ENCODE measurements at regions not wholly inside any gene's neighbourhood (a gene's known extent, or its start where the extent isn't known, plus 50 kb on each side); places are given as distances from the start of the nearest gene placed in this dataset.

- no peak for DNase-seq
Observed at GRCh38 chr10:76666891-76667290, 970.7 kb downstream of the KCNMA1 start.

DNA sequence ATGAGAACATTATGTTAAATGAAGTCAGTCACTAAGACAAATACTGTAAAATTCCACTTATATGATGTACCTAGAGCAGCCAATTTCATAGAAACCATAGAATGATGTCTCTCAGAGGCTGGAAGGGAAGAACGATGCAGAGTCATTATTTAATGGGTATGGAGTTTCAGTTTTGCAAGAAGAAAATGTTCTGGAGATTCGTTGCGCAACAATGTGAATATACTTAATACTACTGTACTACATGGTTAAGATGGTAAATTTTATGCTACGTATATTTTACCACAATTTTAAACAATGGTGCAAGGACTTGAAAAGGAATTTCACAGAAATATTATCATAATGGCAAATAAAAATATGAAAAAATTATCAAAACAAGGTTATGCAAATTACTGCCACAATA lies 972.6 kb downstream of the KCNMA1 start:
- no peak for DNase-seq

DNA sequence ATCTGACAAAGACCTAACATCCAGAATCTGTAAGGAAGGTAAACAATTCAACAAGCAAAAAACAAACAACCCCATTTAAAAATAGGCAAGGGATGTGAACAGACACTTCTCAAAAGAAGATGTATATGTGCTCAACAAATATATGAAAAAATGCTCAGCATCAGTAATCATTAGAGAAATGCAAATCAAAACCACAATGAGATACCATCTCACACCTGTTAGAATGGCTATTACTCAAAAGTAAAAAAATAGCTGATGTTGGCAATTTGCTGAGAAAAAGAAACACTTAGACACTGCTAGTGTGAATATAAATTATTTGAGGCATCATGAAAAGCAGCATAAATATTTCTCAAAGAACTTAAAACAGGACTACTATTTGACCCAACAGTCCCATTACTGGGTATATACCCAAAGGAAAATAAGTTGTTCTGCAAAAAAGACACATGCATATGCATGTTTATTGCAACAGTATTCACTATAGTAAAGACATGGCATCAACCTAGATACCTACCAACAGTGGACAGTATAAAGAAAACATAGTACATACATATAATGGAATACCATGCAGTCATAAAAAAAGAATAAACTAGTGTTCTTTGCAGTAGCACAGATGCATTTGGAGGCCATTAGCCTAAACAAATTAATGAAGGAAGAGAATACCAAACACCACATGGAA lies 980.1 kb downstream of the KCNMA1 start:
- DNase-seq: no peak

DNA sequence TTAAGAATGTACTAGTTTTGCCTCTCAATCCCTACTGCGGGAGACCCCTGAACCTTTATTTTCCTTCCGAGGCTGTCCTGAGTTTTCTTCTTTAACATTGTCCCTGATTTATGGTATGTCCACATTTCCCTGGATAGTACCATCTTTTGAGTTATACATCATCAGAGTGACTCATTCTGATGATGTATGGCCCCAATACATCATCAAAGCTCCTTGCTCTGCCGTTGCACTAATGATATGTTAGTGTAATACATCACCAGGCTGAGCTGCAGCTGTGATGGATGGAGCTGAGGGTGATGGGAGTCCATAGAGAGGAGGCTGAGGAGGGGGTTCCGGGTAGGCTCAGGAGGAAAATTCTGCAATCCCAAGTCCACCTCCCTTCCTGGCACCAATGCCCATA lies 986.5 kb downstream of the KCNMA1 start:
- DNase-seq: no peak

- no peak for DNase-seq
Observed at GRCh38 chr10:76649723-76650127, 987.9 kb downstream of the KCNMA1 start.

GRCh38 chr10:76649254-76649653 lies 988.4 kb downstream of the KCNMA1 start:
- DNase-seq: no peak

- DNase-seq: no peak
Observed at GRCh38 chr10:76647301-76647700, 990.3 kb downstream of the KCNMA1 start.

DNA sequence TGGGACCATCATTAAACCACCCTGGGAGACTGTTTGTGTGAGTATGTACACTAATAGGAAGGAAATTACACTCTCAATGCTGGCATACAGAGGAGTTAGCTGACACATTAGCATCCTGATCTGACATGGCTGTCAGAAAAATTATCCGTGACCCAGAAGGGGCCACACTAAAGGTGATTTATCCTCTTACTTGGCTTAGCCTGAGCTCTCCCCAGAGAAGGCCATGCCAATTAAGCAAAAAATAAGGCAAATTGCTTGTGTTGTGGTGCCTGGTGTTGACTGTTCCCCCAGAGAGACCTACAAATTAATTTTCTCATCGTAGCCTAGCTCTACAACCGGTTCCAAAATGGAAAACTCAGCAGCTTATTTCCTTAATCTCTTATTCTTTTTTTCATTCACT lies 992.3 kb downstream of the KCNMA1 start:
- no peak for DNase-seq

- no peak for DNase-seq
Observed at GRCh38 chr10:76644476-76644875, 993.1 kb downstream of the KCNMA1 start.

DNA sequence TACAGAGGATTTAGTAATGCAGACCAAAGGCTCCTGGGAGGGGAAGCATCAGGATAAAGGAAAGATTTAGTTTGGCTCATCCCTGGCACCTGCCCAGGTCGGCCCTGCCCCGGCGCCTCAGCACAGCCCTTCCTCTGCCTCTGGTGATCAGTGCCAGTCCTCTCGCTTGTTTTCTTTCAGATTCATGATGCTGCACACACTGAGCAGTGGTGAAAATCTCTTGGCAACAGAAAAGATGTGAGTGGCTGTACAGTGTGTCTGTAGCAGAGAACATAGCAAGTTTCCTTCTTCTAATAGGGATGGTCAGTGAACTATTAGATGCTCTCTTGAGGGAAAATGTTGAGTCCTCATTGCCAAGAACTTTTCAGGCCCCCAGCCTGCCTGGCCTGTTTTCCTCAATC lies 994.1 kb downstream of the KCNMA1 start:
- peak in 4 of 51 donors; percentile 2 to 33 (median 16) for DNase-seq

DNA sequence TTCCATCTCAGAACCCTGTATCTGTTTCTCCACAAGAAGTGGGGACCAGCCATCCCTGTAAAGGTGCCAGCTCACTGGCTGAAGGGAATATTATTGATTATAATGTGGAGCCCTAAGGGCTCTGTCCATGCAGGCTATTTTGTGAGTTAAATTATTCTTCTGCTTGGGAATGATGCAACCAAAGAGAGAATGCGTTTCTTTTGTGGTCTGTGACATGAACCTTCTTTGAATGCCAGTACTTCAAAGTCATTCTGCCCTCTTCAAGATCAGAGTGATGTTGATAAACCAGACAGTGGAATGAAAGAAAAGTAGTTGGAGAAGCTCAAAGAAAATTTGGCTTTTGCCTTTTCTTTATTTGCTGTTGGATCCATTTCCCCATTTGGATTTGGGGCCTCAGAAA lies 995.2 kb downstream of the KCNMA1 start:
- DNase-seq: no peak

DNA sequence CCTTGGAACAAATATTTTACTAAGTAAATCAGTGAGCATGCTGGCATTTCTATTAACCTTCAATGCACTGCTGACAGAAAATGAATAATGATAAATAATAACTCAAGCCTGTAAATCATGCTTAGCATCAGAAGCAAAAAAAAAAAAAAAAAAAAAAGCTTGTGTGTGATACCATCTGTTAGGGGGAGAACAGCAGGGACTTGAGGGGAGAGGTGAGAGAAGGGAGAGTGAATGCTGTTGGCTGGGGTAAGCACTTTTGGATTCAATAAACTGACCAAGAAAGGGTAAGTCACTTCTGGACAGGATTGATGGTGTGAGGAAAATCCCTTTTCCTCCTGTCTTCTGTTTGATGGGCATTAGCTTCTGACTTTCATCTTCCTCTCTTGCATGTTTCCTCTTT lies 996.4 kb downstream of the KCNMA1 start:
- no peak for DNase-seq

GRCh38 chr10:76640806-76641205 lies 996.8 kb downstream of the KCNMA1 start:
- DNase-seq: no peak

DNA sequence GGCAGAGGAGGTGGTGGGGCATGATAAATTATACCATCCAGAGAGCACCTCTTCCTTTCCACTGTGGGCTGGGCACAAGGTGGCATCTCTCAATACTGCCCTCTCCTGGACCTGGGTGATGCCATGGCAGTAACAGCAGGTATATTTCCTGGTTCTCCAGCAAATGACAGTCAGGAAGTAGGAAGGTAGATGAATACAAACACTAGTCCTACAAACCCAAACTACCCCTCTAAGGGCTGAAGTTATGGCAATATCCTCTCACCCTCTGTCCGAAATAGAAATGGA lies 1004.9 kb downstream of the KCNMA1 start:
- peak in 2 of 51 donors; percentile 1 to 20 for DNase-seq

DNA sequence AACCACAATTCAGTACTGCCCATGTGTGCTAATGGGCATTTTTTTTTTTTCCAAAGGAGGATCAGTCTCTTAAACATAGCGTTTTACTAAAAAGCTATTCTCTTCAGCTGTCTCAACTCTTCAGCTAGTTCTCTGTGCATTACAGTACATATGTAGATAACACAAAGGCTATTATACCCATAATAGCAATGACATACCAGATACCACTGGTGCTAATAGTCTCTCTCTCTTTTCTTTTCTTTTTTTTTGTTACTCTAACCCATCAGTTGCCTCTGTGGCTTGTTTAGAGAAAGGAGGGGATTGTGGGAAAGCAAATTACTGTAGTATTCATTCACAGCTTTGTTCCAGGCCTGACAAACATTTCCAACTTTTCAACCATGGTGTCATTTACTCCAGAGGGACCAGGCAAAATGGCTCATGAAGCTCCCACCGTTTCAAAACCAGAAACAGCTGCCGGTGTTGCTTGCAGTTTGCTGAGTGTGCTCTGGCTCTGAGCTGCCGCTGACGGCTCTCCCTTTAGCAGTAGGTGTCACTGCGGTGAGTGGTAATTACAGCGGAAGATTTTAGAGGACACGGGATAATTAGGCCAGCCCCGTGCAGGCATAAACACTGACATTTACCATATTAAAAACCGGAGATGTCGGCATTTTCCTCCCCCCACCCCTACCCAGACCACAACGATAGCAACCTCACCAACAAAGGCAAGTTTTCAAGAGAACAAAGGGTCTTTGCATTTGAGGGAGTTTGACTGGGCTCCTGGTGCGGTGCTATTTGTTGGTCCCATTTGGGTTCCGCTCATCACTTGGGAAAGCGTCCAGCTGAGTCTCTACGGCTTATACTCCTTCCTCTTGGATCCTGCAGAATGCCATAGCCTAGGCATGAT lies 1005.5 kb downstream of the KCNMA1 start:
- peak in 3 of 51 donors; percentile 3 to 25 (median 6) for DNase-seq

- no peak for DNase-seq
Observed at GRCh38 chr10:76631036-76631670, 1006.5 kb downstream of the KCNMA1 start.

DNA sequence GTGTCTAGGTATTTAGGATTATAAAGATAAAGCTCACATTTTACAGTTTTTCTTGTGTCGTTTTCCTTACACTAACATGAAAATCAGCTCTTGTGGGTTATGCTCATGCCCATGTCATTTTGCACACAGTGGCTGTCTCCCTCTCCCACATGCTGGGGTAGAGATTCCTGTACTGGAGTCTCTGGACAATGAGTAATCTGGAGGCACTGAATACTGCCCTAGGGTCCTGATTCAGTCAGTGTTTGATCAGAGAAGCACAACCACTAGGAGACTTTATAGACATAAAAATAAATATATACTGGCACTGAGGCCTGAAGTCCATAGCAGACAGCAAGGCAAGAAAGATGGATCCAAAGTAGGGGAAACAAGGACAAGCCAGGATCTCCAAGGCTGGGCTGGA lies 1008.8 kb downstream of the KCNMA1 start:
- DNase-seq: no peak

GRCh38 chr10:76626386-76626785 lies 1011.2 kb downstream of the KCNMA1 start:
- DNase-seq: no peak

DNA sequence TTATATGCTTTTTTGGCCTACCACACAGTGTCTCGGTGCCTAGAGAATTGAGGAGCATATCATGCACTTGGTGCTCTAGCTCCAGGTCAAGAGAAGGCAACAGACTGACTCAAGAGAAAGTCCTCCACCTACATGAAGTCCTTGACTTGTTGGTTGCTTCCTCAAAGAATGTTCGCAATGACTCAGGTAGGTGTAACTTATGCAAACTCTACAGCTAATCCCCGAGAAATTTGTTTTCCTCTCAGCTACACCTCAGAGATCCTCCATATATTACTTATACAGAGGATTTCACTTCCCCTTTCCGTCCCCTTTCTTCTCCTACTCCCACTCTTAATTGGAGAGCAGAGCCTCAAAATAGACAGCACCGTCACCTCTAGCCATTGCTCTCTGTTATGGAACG lies 1013.1 kb downstream of the KCNMA1 start:
- no peak for DNase-seq

- DNase-seq: no peak
Observed at GRCh38 chr10:76621886-76622620, 1015.6 kb downstream of the KCNMA1 start.

DNA sequence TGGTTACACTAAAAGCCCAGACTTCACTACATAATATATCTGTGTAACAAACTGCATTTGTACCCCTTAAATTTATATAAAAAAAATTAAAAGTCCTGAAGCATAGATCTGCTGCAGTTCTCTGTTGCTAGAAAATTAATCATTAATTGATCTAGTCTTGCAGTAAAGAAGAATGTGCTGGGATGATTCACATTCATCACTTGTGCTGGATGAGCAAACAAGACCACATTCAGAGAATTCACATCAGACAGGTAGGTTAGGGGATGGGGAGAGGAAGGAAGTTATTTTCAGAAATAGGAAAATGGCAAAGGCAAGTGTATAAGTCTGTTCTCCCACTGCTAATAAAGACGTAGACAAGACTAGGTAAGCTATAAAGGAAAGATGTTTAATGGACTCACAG lies 1019.0 kb downstream of the KCNMA1 start:
- no peak for DNase-seq

GRCh38 chr10:76618171-76618570 lies 1019.4 kb downstream of the KCNMA1 start:
- DNase-seq: no peak
